RCC 7860 (cell line): ENCODE measurements at regions not wholly inside any gene's neighbourhood (a gene's known extent, or its start where the extent isn't known, plus 50 kb on each side); places are given as distances from the start of the nearest gene placed in this dataset.
A peak's percentile ranks its signal among the peaks of the same experiment; 100 is the strongest.
"Not testable (repeated sequence)": the region's sequence is repeated elsewhere in the genome, so short reads cannot be mapped to it uniquely, and the experiment has no call there.

Experiments
- DNase-seq: peaks from one replicate; pipeline ENCODE4 v3.0.0-alpha.2; 2015; ENCODE audit warnings: low spot score
- FAIRE-seq: peaks from 2 replicates; lab custom pipeline; 2012; peaks lifted over from hg19 to GRCh38; lab: Jason Lieb, UNC

- DNase-seq: no peak
- FAIRE-seq: no peak
Measured at GRCh38 chr16:72657791-72658190, 390.1 kb downstream of the ZFHX3 start.

GRCh38 chr16:72657164-72657563 is 390.8 kb downstream of the ZFHX3 start:
- no peak for FAIRE-seq
- DNase-seq: no peak

- no peak for DNase-seq
- no peak for FAIRE-seq
Measured at GRCh38 chr16:72654535-72654934, 393.4 kb downstream of the ZFHX3 start.

- DNase-seq: no peak
- no peak for FAIRE-seq
Measured at GRCh38 chr16:72649254-72649944, 398.5 kb downstream of the ZFHX3 start.

- DNase-seq: no peak
Measured at GRCh38 chr16:72646615-72647014, 401.3 kb downstream of the ZFHX3 start.

GRCh38 chr16:72645538-72645937 is 402.4 kb downstream of the ZFHX3 start:
- no peak for DNase-seq
- no peak for FAIRE-seq

More at GRCh38 chr16:72646615-72647014, 401.3 kb downstream of the ZFHX3 start:
- no peak for FAIRE-seq

GRCh38 chr16:72644911-72645310 is 403.0 kb downstream of the ZFHX3 start:
- DNase-seq (no peak), FAIRE-seq (no peak)

GRCh38 chr16:72639494-72639893 is 408.4 kb downstream of the ZFHX3 start:
- no peak for DNase-seq
- FAIRE-seq: no peak

GRCh38 chr16:72637306-72637705 is 410.6 kb downstream of the ZFHX3 start:
- peak; percentile 92 for FAIRE-seq
- peak; percentile 81 for DNase-seq

GRCh38 chr16:72635694-72636093 is 412.2 kb downstream of the ZFHX3 start:
- DNase-seq: no peak
- FAIRE-seq: no peak

- FAIRE-seq: no peak
- DNase-seq: no peak
Measured at GRCh38 chr16:72635104-72635503, 412.8 kb downstream of the ZFHX3 start.

GRCh38 chr16:72627182-72627896 is 420.6 kb downstream of the ZFHX3 start:
- not testable (repeated sequence) for FAIRE-seq, DNase-seq

- DNase-seq: no peak
- FAIRE-seq: no peak
Measured at GRCh38 chr16:72626623-72627022, 421.3 kb downstream of the ZFHX3 start.

GRCh38 chr16:72621651-72622050 is 426.3 kb downstream of the ZFHX3 start:
- DNase-seq: no peak
- no peak for FAIRE-seq

GRCh38 chr16:72620853-72621252 is 427.1 kb downstream of the ZFHX3 start:
- DNase-seq (no peak), FAIRE-seq (no peak)

- FAIRE-seq (no peak), DNase-seq (no peak)
Measured at GRCh38 chr16:72620348-72620747, 427.6 kb downstream of the ZFHX3 start.

- no peak for DNase-seq
- FAIRE-seq: no peak
Measured at GRCh38 chr16:72615856-72616255, 432.1 kb downstream of the ZFHX3 start.

- FAIRE-seq: no peak
- DNase-seq: no peak
Measured at GRCh38 chr16:72612718-72613117, 435.2 kb downstream of the ZFHX3 start.

- DNase-seq (no peak), FAIRE-seq (no peak)
Measured at GRCh38 chr16:72612256-72612655, 435.7 kb downstream of the ZFHX3 start.

GRCh38 chr16:72609933-72610332 is 438.0 kb upstream of the PMFBP1 start:
- no peak for DNase-seq
- FAIRE-seq: no peak

GRCh38 chr16:72609066-72609465 is 437.1 kb upstream of the PMFBP1 start:
- FAIRE-seq: no peak

GRCh38 chr16:72604375-72604774 is 432.4 kb upstream of the PMFBP1 start:
- DNase-seq: no peak
- no peak for FAIRE-seq

More at GRCh38 chr16:72609066-72609465, 437.1 kb upstream of the PMFBP1 start:
- no peak for DNase-seq
